Smooth muscle cell (in vitro differentiated cells): ENCODE measurements at regions not wholly inside any gene's neighbourhood (a gene's known extent, or its start where the extent isn't known, plus 50 kb on each side); places are given as distances from the start of the nearest gene placed in this dataset.

Source experiments
- DNase-seq: peaks from one replicate; lab custom pipeline; 2025; ENCODE audit not compliant: unreplicated experiment; lab: John Stamatoyannopoulos, UW
- H2AFZ ChIP-seq: fragments of 200-600 bp; sonication (generic); 2 replicates; pipeline ENCODE4 v1.6.0; 2016; ENCODE audit warnings: antibody characterized with exemption, low read depth, mild to moderate bottlenecking
- H3F3A ChIP-seq: fragments of 200-600 bp; sonication (generic); 2 replicates; pipeline ENCODE4 v1.6.0; 2017; ENCODE audit warnings: antibody characterized with exemption, low read depth
- H3K27ac ChIP-seq: fragments of 200-600 bp; sonication (generic); 2 replicates; pipeline ENCODE4 v1.5.1; 2016; ENCODE audit warnings: low read depth, mild to moderate bottlenecking
- H3K27me3 ChIP-seq: fragments of 200-600 bp; sonication (generic); 2 replicates; pipeline ENCODE4 v1.6.1; 2016; ENCODE audit warnings: low read depth, mild to moderate bottlenecking
- H3K36me3 ChIP-seq: fragments of 200-600 bp; sonication (generic); 2 replicates; pipeline ENCODE4 v1.5.1; 2016; ENCODE audit warnings: low read depth
- H3K4me1 ChIP-seq: fragments of 200-600 bp; sonication (generic); 2 replicates; pipeline ENCODE4 v1.5.1; 2016; ENCODE audit warnings: low read depth
- H3K4me2 ChIP-seq: fragments of 200-600 bp; sonication (generic); 2 replicates; pipeline ENCODE4 v1.6.0; 2016; ENCODE audit warnings: mild to moderate bottlenecking
- H3K4me3 ChIP-seq: fragments of 200-600 bp; sonication (generic); 2 replicates; pipeline ENCODE4 v1.5.1; 2016; ENCODE audit warnings: mild to moderate bottlenecking
- H3K79me2 ChIP-seq: fragments of 200-600 bp; sonication (generic); 2 replicates; pipeline ENCODE4 v1.6.0; 2016; ENCODE audit warnings: low read depth, mild to moderate bottlenecking
- H3K9ac ChIP-seq: fragments of 200-600 bp; sonication (generic); 2 replicates; pipeline ENCODE4 v1.6.0; 2016; ENCODE audit warnings: low read depth
- H3K9me3 ChIP-seq: fragments of 200-600 bp; sonication (generic); replicated peaks from 2 replicates; pipeline ENCODE4 v1.5.1; 2016; ENCODE audit warnings: low read depth
- H4K20me1 ChIP-seq: fragments of 200-600 bp; sonication (generic); 2 replicates; pipeline ENCODE4 v1.6.0; 2016; ENCODE audit warnings: low read depth
- WGBS: methylation state at CpG from one replicate; pipeline ENCODE4 v1.1.7; 2016; ENCODE audit warnings: low lambda C conversion rate; 5-methylcytosine and 5-hydroxymethylcytosine counted together
- TF ChIP-seq, protein P1 (sequence below): fragments of 200-600 bp; sonication (generic); IDR thresholded peaks from 2 replicates; pipeline ENCODE4 v1.5.1; 2017; ENCODE audit warnings: borderline replicate concordance, mild to moderate bottlenecking, antibody characterized with exemption; ENCODE audit not compliant: insufficient read depth, poor library complexity, severe bottlenecking

DNA sequence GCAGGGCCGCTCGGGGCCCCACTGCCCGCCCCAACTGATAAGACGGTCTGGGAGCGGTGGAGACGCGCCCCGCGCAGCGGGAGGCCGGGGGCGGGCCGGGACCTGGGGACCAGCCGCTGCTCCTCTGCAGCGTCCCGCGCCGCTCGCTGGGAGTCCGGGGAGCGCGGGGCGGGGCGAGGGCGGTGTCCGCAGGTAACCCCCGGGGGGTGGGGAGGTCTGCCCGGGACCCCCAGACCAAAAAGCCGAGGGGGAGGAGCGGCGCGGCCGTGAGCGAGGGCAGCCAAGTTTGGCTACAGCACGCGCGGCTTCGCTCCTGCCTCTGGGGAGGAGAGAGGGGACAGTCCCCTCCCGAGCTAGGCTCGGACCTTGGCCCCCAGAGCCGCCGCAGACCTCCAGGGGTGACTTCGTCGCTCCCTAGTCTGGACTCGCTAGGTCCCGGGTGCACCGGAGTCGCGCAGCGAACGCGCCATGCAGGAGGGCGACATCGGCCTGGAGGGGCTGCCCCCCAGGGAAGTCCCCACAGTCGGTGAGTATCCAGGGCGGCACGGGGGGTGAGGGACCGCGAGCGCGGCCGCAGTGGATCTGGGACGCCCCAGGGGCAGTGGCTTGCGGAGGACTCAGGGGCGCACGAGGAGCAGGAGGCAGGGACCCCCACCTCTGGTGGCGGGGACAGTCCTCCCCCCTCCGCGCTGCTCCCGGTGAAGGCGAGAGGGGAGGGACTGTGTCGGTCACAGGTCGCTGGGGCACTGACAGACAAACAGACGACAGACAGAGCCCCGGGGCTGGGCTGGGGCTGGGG is 92.3 kb upstream of the ANO1 start:
- H3K36me3 ChIP-seq = no peaks in the 10 kb centered on the region
- H2AFZ ChIP-seq = peak overlapping the region; percentile 38
- no peak overlapping the region for H3K27ac ChIP-seq
- no peaks in the 10 kb centered on the region for H4K20me1 ChIP-seq
- H3K4me1 ChIP-seq = peaks cover 23% of the 10 kb centered on the region
- H3K4me3 ChIP-seq = peak overlapping the region; percentile 49
- H3K27me3 ChIP-seq = peaks cover 68% of the 10 kb centered on the region
- peak overlapping the region; percentile 36 for H3K9ac ChIP-seq
- no peak for DNase-seq
- H3K4me2 ChIP-seq = peak overlapping the region; percentile 93
- H3K79me2 ChIP-seq = no peaks in the 10 kb centered on the region
- WGBS = 4% methylated on average over 55 of the region's 75 CpGs
- no peaks in the 10 kb centered on the region for H3F3A ChIP-seq
- TF ChIP-seq, protein P1, sequence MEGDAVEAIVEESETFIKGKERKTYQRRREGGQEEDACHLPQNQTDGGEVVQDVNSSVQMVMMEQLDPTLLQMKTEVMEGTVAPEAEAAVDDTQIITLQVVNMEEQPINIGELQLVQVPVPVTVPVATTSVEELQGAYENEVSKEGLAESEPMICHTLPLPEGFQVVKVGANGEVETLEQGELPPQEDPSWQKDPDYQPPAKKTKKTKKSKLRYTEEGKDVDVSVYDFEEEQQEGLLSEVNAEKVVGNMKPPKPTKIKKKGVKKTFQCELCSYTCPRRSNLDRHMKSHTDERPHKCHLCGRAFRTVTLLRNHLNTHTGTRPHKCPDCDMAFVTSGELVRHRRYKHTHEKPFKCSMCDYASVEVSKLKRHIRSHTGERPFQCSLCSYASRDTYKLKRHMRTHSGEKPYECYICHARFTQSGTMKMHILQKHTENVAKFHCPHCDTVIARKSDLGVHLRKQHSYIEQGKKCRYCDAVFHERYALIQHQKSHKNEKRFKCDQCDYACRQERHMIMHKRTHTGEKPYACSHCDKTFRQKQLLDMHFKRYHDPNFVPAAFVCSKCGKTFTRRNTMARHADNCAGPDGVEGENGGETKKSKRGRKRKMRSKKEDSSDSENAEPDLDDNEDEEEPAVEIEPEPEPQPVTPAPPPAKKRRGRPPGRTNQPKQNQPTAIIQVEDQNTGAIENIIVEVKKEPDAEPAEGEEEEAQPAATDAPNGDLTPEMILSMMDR = no peak
- H3K9me3 ChIP-seq = no peaks in the 10 kb centered on the region

DNA sequence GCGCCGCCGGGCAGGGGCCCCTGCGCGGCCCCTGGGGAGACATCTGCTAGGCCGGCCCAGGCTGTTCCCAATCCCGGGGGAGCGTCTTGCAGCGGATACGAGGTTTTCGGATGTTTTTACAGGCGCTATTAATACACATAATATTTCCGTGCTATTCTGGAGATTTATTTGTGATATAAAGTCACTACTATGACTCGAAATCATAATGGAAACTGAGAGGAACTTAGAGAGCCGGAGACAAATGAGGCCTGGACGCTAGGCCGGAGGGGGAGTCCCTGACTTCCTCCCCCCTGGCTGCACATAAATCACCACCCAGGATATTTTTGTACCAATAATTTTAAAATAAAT is 91.7 kb upstream of the ANO1 start:
- no peaks in the 10 kb centered on the region for H3K36me3 ChIP-seq
- TF ChIP-seq, protein P1 = no peak
- no peaks in the 10 kb centered on the region for H3K79me2 ChIP-seq
- H2AFZ ChIP-seq = peak overlapping the region; percentile 38
- peak overlapping the region; percentile 49 for H3K4me3 ChIP-seq
- 63% methylated on average over 12 of the region's 17 CpGs for WGBS
- H3F3A ChIP-seq = no peaks in the 10 kb centered on the region
- peaks cover 23% of the 10 kb centered on the region for H3K4me1 ChIP-seq
- peak overlapping the region; percentile 93 for H3K4me2 ChIP-seq
- H3K27ac ChIP-seq = no peak overlapping the region
- no peak for DNase-seq
- no peaks in the 10 kb centered on the region for H4K20me1 ChIP-seq
- H3K27me3 ChIP-seq = peaks cover 72% of the 10 kb centered on the region
- peak overlapping the region; percentile 36 for H3K9ac ChIP-seq
- no peaks in the 10 kb centered on the region for H3K9me3 ChIP-seq

DNA sequence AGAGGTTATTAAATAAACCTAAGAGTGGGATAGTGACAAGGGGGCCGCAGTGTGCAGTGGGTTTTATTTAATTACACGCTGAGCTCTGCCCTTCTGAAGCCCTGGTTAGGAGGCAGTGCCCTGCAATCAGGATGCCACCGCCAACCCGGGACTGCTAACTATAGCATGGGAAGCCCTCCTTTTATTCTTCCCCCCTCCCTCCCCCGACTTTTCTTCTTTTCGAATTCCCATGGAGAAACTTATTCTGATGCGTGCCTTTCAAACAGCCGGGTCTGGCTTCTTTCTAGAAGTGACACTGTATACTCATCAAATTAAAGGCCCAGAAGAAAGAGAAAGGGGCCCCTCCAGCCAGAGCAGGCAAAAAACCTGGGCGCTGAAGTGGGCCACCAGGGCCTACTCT is 91.3 kb upstream of the ANO1 start:
- H3K27me3 ChIP-seq = peaks cover 74% of the 10 kb centered on the region
- WGBS = 66% methylated on average over 9 of the region's 9 CpGs
- TF ChIP-seq, protein P1 = no peak

DNA sequence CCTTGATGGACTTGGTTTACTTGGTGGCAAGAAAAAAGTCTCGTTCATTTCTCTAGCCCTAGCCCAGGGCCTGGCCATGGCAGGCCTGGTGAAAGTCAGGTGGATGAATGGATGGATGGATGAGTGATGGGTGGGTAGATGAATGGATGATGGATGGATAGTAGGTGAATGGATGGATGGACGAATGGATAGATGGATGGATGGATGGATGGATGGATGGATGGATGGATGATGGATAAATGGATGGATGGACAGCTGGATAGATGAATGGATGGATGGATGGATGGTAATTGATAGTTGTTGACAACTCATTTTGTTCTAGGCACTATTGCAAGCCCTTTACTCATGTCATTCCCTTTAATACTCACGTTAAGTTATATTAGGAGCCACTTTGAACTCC is 86.1 kb upstream of the ANO1 start:
- TF ChIP-seq, protein P1 = no peak
- 91% methylated on average over 3 of the region's 3 CpGs for WGBS
- Histone ChIP-seq H3K4me1 (no peaks in the 10 kb centered on the region), H3K36me3 (no peaks in the 10 kb centered on the region), H3K27me3 (peaks cover 36% of the 10 kb centered on the region), H3K9ac (no peak overlapping the region), H3K79me2 (no peaks in the 10 kb centered on the region), H4K20me1 (no peaks in the 10 kb centered on the region), H3K4me2 (no peak overlapping the region), H3K27ac (no peak overlapping the region), H3K9me3 (no peaks in the 10 kb centered on the region), H3F3A (no peaks in the 10 kb centered on the region), H3K4me3 (no peak overlapping the region), H2AFZ (no peak overlapping the region)
- DNase-seq = no peak

More for the DNA sequence above, 91.3 kb upstream of the ANO1 start:
- H3K79me2 ChIP-seq = no peaks in the 10 kb centered on the region
- no peak overlapping the region for H3K27ac ChIP-seq
- H3K9me3 ChIP-seq = no peaks in the 10 kb centered on the region
- peak overlapping the region; percentile 93 for H3K4me2 ChIP-seq
- peak overlapping the region; percentile 49 for H3K4me3 ChIP-seq
- H4K20me1 ChIP-seq = no peaks in the 10 kb centered on the region
- no peaks in the 10 kb centered on the region for H3K36me3 ChIP-seq
- no peak for DNase-seq
- H2AFZ ChIP-seq = peak overlapping the region; percentile 38
- no peak overlapping the region for H3K9ac ChIP-seq
- no peaks in the 10 kb centered on the region for H3F3A ChIP-seq
- H3K4me1 ChIP-seq = peaks cover 23% of the 10 kb centered on the region
